GM18511 (cell line): ENCODE measurements at regions not wholly inside any gene's neighbourhood (a gene's known extent, or its start where the extent isn't known, plus 50 kb on each side); places are given as distances from the start of the nearest gene placed in this dataset.

Source experiments
- ATAC-seq: cut with Tn5 transposase; IDR thresholded peaks from one replicate; pipeline ENCODE4 v1.9.1; 2021; ENCODE audit warnings: mild to moderate bottlenecking, moderate library complexity; ENCODE audit not compliant: unreplicated experiment

- ATAC-seq, result no peak
These were observed 647.6 kb upstream of the PKN2 start for GRCh38 chr1:88036345-88037014.

GRCh38 chr1:88039240-88039639 lies 644.8 kb upstream of the PKN2 start:
- ATAC-seq, result no peak

GRCh38 chr1:88043834-88044233 lies 640.2 kb upstream of the PKN2 start:
- ATAC-seq, result no peak

- no peak for ATAC-seq
These were observed 631.9 kb upstream of the PKN2 start for GRCh38 chr1:88052167-88052566.

- no peak for ATAC-seq
These were observed 631.0 kb upstream of the PKN2 start for GRCh38 chr1:88053065-88053464.

- ATAC-seq, result no peak
These were observed 627.2 kb upstream of the PKN2 start for GRCh38 chr1:88056881-88057280.

- no peak for ATAC-seq
These were observed 625.9 kb upstream of the PKN2 start for GRCh38 chr1:88058205-88058604.

- no peak for ATAC-seq
These were observed 623.9 kb upstream of the PKN2 start for GRCh38 chr1:88060112-88060673.

GRCh38 chr1:88060750-88061491 lies 623.2 kb upstream of the PKN2 start:
- no peak for ATAC-seq

- ATAC-seq, result peak; percentile 80
These were observed 622.4 kb upstream of the PKN2 start for GRCh38 chr1:88061492-88062177.

- ATAC-seq, result no peak
These were observed 621.4 kb upstream of the PKN2 start for GRCh38 chr1:88062650-88063153.

GRCh38 chr1:88063605-88064004 lies 620.5 kb upstream of the PKN2 start:
- no peak for ATAC-seq

GRCh38 chr1:88068407-88068960 lies 615.6 kb upstream of the PKN2 start:
- no peak for ATAC-seq

- ATAC-seq, result no peak
These were observed 613.1 kb upstream of the PKN2 start for GRCh38 chr1:88070956-88071355.

GRCh38 chr1:88074661-88075060 lies 609.4 kb upstream of the PKN2 start:
- no peak for ATAC-seq

GRCh38 chr1:88075813-88076212 lies 608.3 kb upstream of the PKN2 start:
- no peak for ATAC-seq

GRCh38 chr1:88079036-88079435 lies 605.0 kb upstream of the PKN2 start:
- ATAC-seq, result no peak

GRCh38 chr1:88080875-88081274 lies 603.2 kb upstream of the PKN2 start:
- no peak for ATAC-seq

GRCh38 chr1:88088481-88088880 lies 595.6 kb upstream of the PKN2 start:
- no peak for ATAC-seq

GRCh38 chr1:88089961-88090360 lies 594.1 kb upstream of the PKN2 start:
- ATAC-seq, result no peak

- no peak for ATAC-seq
These were observed 585.2 kb upstream of the PKN2 start for GRCh38 chr1:88098881-88099280.
